CD4-positive, alpha-beta T cell treated with Interleukin-15 for 1 hour (primary cell): ENCODE measurements at regions not wholly inside any gene's neighbourhood (a gene's known extent, or its start where the extent isn't known, plus 50 kb on each side); places are given as distances from the start of the nearest gene placed in this dataset.
"Not testable (repeated sequence)": the region's sequence is repeated elsewhere in the genome, so short reads cannot be mapped to it uniquely, and the experiment has no call there.

Experiments
- DNase-seq: peaks from one replicate; pipeline ENCODE4 v3.0.0-alpha.2; 2020

GRCh38 chr16:60087530-60087929 is 1353.4 kb upstream of the GOT2 start:
- DNase-seq = no peak

- DNase-seq = not testable (repeated sequence)
Observed at GRCh38 chr16:60078819-60079218, 1344.7 kb upstream of the GOT2 start.

DNA sequence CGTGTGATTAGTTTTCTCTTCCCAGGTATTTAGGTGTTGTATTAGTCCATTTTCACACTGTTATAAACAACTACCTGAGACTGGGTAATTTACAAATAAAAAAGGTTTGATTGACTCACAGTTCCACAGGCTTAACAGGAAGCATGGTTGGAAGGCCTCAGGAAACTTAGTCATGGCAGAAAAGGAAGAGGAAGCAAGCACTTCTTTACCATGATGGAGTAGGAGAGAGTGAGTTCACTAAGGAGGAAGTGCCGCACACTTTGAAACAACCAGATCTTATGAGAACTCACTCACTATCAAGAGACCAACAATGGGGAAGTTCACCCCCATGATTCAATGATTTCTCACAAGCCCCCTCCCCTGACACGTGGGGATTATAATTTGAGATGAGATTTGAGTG is 1343.7 kb upstream of the GOT2 start:
- DNase-seq = no peak

GRCh38 chr16:60074378-60074777 is 1340.3 kb upstream of the GOT2 start:
- no peak for DNase-seq

- DNase-seq = no peak
Observed at GRCh38 chr16:60073376-60073775, 1339.3 kb upstream of the GOT2 start.

DNA sequence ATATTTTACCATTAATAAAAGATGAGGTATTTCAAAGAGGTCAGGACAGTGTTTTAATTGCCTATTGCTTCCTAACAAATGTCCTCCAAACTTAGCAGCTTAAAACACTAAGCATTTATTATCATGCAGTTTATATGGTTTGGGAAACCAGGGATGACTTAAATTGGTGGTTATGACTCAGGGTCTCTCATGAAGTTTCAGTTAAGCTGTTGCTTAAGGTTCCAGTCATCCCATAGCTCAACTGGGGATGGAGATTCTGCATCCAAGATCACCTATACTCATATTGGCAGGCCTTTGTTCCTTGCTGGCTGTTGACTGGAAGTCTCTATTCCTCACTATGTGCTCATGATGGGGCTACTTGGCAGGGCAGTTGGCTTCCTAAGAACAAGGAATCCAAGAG is 1329.9 kb upstream of the GOT2 start:
- no peak for DNase-seq

- no peak for DNase-seq
Observed at GRCh38 chr16:60061396-60061795, 1327.3 kb upstream of the GOT2 start.

GRCh38 chr16:60060731-60061130 is 1326.6 kb upstream of the GOT2 start:
- DNase-seq = no peak

DNA sequence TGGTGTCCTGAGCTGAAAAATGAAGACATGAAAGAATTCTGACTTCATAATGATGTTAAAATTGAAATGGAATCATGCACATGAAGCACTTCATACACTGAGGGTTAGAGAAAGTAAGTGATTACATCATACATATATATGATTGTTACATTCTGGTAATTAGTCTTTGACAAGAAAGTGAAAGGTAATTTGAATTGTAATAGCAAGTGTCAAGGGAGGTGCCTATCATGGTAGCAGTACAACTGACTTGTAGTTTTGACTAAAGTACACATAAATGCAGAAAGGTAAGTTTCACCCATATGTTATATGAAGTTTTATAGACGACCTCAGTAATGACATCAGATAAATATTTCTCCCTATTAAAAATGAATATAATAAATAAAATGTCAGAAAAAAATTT is 1325.0 kb upstream of the GOT2 start:
- DNase-seq = no peak

DNA sequence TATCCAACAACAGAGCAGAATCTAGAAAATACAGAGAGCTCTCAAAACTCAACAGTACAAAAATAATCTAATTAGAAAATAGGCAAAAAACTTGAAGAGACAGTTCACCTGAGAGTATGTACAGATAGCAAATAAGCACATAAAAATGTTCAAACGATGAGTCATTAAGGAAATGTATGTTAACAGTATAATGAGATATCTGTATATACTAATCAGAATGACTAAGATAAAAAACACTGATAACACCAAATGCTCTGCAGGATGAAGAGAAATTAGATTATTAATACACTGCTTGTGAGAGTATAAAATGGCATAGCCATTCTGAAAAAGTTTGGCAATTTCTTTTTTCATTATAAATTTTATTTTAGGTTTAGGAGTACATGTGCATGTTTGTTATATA is 1307.6 kb upstream of the GOT2 start:
- DNase-seq = no peak

GRCh38 chr16:60031740-60032139 is 1297.6 kb upstream of the GOT2 start:
- no peak for DNase-seq

GRCh38 chr16:60027351-60027750 is 1293.2 kb upstream of the GOT2 start:
- DNase-seq = no peak

- no peak for DNase-seq
Observed at GRCh38 chr16:60013076-60013475, 1279.0 kb upstream of the GOT2 start.

DNA sequence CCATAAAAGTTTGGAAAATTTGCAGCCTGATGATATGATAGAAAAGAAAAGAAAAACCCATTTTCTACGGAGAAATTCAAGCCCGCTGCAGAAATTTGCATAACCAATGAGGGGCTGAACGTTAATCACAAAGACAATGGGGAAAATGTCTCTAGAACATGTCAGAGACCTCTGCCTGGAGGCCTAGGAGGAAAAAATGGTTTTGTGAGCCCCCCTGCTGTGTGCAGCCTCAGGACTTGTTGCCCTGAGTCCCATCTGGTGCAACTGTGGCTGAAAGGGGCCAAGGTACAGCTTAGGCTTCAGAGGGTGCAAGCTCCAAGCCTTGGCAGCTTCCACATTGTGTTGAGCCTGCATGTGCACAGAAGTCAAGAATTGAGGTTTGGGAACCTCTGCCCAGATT is 1267.4 kb upstream of the GOT2 start:
- DNase-seq = no peak

- no peak for DNase-seq
Observed at GRCh38 chr16:59997706-59998105, 1263.6 kb upstream of the GOT2 start.

DNA sequence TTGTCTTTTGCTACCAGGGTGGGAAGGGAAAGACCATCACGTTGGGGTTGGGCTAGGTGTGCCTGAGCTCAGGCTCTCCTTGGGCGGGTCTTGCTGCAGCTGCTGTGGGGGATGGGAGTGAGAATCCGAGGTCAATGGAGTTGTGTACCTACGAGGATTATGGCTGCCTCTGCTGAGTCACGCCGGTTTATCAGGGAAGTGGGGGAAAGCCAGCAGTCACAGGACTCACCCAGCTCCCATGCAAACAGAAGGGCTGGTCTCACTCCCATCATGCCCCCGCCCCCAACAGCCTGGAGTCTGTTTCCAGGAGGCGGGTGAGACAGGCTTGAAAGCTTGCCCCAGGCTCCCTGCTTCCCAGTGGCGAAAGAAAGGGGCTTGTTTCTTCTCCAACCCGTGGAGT is 1259.0 kb upstream of the GOT2 start:
- no peak for DNase-seq

DNA sequence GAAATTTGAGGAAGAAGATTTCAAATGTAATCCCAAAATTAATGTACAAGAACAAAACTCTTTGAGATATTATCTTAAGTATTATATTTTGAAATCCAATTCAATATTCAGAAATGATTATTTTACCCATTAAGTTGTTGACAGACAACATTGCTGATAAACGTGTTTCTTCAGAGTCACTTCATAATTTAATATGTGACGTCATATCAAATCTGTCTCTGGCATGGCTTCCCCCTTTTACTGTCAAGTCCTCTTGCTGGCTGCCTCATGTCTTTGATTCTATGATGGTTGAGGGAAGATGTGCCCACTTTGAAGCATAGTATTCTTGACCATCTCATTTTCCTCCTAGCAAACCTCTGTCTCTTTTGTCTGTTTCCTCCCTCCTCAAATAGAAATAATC is 1257.1 kb upstream of the GOT2 start:
- no peak for DNase-seq

GRCh38 chr16:59988591-59988990 is 1254.5 kb upstream of the GOT2 start:
- DNase-seq = no peak

GRCh38 chr16:59975953-59976352 is 1241.8 kb upstream of the GOT2 start:
- DNase-seq = no peak

DNA sequence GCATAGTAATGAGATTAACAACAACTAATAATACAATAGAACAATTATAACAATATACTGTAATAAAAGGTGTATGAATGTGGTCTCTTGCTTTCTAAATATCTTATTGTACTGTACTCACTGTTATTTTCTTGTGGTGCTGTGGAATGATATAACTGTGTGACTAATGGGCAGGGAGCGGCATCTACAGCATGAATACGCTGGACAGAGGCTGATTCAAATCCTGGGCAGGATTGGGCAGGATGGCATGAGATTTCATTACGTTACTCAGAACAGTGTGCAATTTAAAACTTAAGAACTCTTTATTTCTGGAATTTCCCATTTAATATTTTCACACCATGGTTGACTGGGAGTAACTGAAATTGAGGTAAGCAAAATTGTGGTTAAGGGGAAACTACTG is 1239.8 kb upstream of the GOT2 start:
- no peak for DNase-seq

GRCh38 chr16:59971264-59971663 is 1237.1 kb upstream of the GOT2 start:
- no peak for DNase-seq

DNA sequence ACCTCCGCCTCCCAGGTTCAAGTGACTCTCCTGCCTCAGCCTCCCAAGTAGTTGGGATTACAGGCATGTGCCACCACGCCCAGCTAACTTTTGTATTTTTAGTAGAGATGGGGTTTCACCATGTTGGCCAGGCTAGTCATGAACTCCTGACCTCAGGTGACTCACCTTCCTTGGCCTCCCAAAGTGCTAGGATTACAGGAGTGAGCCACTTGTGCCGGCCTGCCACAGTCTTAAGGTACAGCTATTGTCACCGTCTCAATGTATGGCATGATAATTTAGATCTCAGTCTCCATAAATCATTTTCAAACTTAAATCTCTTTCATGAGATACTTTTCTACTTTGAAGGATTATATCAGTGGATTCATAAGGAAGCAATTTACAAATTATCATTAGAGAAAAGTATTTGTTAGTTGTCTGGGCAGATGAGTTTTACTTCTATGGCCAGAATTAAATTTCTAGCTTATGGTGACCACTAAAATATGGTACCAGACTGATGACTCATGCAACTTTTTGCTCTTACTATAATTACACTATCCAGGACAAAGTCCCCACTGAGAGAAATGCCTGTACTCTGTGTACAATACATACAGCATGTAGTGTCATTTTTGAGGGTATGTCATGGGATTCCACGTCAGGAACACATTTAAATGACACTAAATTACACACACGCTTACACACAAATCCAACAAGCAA is 1230.3 kb upstream of the GOT2 start:
- no peak for DNase-seq

- DNase-seq = no peak
Observed at GRCh38 chr16:59959311-59959710, 1225.2 kb upstream of the GOT2 start.

- no peak for DNase-seq
Observed at GRCh38 chr16:59950431-59950830, 1216.3 kb upstream of the GOT2 start.

GRCh38 chr16:59944041-59944440 is 1209.9 kb upstream of the GOT2 start:
- not testable (repeated sequence) for DNase-seq

DNA sequence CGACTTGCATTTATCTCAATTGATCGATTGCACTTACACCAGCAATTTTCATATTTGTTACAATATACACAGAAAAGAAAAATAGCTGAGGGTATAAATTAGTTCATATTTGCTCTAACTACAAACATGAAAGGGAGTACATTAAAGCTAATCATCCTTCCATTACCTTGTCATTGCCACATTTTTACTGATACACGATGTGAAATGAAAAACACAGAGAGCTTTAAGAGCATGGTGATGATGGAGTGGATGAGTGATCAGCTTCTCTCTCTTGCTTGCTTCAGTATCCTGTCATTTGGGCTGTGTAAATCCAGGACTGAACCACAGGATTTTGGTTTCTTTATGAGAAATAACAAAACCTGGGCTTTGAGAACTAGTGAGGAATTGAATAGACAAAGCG is 1207.5 kb upstream of the GOT2 start:
- DNase-seq = no peak
